Activated CD4-positive, alpha-beta T cell treated with anti-CD3 and anti-CD28 coated beads for 24 hours (primary cell): ENCODE measurements at regions not wholly inside any gene's neighbourhood (a gene's known extent, or its start where the extent isn't known, plus 50 kb on each side); places are given as distances from the start of the nearest gene placed in this dataset.

Experiments used
- DNase-seq, 2 donors: peaks; one replicate each; pipeline ENCODE4 v3.0.0-alpha.2; 2020; ENCODE audit warnings: low read depth in 2 of 2

DNA sequence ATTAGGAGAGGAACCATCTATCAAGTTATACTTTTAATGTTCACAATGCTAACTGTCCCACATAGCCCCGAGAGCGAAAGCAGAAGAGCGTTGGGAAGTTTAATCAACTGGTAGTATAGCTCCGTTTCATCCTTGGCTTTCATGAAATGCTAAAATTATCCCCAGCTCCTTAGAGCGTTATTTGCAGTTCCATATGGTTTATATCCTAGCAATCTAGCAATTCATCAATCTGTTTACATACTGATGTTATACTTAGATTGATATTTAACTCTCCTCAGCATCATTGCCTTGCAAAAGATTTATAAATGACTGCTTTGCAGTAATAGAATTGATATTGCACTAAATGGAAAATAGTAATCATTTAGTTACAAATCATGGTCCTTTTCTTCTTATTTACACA is 419.8 kb downstream of the COG6 start:
- DNase-seq: no peak

DNA sequence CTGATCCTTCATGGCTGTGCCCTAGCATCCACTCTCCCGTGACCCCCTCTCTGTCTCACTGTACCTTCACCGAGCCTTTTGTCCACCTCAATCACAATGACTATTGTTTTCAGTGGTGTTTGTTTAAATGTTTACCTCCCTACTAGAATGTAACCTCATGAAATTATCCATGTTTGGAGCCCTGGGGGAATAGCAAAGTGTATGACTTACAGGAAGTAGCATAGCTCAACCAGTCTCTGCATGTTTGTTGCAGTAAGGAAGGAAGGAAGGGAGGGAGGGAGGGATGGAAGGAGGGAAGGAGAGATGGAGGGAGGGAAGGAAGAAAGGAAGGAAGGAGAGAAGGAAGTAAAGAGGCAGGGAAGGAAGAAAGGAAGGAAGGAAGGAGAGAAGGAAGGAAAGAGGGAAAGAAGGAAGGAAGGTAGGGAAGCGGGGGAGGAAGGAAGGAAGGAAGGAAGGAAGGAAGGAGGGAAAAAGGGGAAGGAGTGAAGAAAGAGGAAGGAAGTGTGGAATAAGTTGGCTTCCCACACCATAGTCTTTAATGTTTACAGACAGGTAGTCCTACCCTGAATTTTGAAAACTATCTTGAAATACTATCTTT is 421.4 kb downstream of the COG6 start:
- no peak for DNase-seq

- no peak for DNase-seq
Observed at GRCh38 chr13:40077396-40078027, 422.1 kb downstream of the COG6 start.

- DNase-seq: no peak
Observed at GRCh38 chr13:40079721-40080120, 424.3 kb downstream of the COG6 start.

- no peak for DNase-seq
Observed at GRCh38 chr13:40080676-40081075, 425.2 kb downstream of the COG6 start.

DNA sequence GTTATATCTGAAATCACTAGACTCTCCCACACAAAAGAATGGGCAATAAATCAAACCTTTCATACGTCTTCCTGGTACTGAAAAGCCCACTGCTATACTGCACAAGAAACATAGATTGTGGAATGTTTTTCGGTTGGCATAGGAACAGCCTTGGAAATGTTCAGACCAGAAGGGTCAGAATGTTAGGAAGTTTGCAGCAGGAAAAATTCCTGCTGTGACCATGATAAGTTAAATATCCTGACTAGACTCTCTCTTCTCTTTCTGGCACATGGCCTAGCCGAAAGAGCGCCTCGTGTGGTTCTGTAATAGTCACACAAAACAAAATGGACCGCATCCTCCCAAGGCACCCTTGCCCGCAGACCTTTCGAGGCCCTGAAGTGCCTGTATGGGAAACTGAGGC is 427.2 kb downstream of the COG6 start:
- DNase-seq: no peak

DNA sequence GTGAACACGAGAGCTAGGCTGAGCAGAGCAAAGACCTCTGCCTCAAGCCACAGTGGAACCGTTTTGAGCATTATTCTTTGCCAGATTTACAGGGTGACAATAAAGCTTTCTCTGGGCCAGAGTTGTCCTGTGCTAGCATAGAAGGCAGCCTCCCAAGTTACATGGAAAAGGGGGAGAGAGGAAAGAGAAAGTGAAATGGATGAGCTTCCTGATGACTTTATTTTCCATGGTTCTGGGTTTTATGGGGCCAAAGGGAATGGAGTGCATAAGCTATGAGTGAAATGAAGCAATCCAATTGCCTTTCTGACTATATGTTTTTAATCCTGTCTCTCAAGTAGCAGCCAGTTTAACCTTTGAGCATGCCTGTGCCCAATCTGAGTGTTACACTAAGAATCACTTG is 428.4 kb downstream of the COG6 start:
- DNase-seq: no peak

DNA sequence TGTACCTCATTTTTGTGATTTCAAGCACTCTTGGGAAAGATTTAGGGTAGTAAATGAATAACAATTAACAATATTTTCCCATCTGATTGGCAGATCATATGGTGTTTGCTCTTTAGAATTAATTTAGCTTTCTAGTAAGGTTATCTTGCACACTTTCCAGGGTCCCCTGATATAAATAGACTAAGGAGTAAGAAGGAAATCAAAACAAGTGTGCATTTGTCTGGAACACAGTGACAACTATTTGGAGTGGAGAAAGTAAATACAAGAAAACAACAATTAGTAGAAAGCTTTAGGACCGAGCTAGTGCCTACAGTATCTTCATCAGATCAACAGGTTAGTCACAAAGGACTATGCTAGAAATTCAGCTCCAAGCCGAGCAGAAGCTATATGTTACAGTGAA is 429.5 kb downstream of the COG6 start:
- DNase-seq: no peak

GRCh38 chr13:40087091-40088002 is 431.9 kb downstream of the COG6 start:
- no peak for DNase-seq

DNA sequence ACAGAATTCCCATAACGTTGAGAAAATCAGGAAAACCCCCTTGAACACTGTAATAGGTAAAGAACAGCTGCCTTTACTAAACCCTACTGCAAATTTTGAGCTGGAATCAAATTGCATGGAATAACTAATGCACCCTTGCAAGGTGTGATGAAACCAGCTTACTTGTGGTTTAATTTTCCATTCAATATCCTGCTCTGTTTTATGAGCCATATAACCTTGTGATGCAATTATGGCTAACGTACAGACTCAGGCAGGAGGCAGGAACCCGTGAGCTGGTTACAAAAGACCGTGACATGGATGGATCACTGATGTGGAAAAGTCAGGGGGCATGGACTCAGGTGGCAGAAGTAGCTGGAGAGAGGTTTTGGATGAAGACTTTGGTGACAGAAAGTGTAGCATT is 438.6 kb downstream of the COG6 start:
- no peak for DNase-seq

- no peak for DNase-seq
Observed at GRCh38 chr13:40095695-40096356, 440.4 kb downstream of the COG6 start.

DNA sequence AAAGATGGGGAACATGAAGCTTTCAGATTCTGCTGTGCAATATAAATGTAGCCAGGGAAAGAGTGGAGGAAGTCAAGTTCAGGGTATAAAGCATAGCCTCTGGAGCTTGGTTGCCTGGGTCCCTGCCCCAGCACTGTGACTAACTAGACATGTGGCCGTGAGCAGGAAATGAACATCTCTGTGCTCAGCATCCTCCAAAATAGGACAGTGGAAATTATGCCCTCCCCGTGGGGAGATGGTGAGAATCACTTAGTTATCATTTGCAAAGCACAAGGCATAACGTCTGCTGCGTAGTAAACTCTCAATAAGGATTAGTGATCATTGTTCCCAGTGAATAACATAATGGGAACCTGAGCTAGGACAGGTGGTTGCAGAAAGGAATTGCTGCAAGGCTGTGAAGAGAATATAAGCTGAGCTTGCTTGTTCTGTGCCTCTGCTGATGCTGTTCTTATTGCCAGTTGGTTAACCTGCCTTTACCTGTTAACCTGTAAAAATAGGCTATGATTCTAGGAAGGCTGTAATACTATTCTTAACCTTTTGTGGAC is 441.0 kb downstream of the COG6 start:
- peak in 1 of 2 donors; percentile 33 for DNase-seq

- DNase-seq: no peak
Observed at GRCh38 chr13:40098246-40098645, 442.8 kb downstream of the COG6 start.

- DNase-seq: no peak
Observed at GRCh38 chr13:40101708-40102359, 446.4 kb downstream of the COG6 start.

- DNase-seq: no peak
Observed at GRCh38 chr13:40102360-40102727, 446.9 kb downstream of the COG6 start.

DNA sequence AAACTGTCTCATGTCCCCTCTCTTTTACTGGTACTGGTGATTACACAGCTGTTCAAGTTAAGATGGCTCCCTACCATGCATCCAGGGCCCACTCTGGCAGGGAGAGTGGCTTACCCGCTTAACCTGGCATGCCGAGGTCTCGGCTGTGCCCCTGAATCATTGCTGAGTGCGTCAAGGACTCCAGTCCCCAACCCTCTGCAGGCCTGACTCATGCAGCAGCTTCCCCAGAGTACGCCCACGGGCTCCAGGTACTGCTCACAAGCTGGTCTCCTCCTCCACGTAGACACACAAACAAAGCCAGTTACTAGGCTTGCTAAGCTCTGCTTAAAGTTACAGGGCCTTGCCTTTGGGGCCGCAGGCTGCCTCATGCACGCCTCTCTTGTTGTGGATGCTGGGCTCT is 447.4 kb downstream of the COG6 start:
- DNase-seq: peak; percentile 84 to 88

- DNase-seq: no peak
Observed at GRCh38 chr13:40103864-40104263, 448.4 kb downstream of the COG6 start.

- DNase-seq: no peak
Observed at GRCh38 chr13:40105231-40105630, 449.8 kb downstream of the COG6 start.

DNA sequence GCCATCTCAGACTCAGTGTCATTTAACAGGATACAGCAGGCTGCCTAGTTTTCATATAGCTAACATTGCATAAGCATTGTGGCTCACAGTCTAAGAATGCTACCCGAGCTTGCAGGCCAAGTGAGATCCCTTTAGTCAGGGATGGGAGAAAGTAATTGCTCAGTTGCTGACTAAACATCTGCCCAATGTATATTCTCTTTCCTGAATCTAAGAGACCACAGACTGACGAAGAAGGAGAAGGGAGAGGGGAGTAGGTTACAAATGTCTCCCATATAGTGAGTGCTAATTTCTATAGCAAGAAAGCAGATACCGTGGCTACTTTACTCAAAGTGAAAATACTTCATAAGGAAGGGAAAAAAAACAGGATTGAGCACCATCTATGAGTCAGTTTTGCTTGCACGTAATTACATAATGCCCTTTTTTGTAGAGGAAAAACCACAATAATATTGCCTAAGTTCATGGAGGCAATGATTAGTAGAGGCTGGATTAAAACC is 453.9 kb downstream of the COG6 start:
- no peak for DNase-seq

GRCh38 chr13:40113643-40114304 is 458.3 kb downstream of the COG6 start:
- no peak for DNase-seq
